ENCODE measurements at regions not wholly inside any gene's neighbourhood (a gene's known extent, or its start where the extent isn't known, plus 50 kb on each side); places are given as distances from the start of the nearest gene placed in this dataset.

DNA sequence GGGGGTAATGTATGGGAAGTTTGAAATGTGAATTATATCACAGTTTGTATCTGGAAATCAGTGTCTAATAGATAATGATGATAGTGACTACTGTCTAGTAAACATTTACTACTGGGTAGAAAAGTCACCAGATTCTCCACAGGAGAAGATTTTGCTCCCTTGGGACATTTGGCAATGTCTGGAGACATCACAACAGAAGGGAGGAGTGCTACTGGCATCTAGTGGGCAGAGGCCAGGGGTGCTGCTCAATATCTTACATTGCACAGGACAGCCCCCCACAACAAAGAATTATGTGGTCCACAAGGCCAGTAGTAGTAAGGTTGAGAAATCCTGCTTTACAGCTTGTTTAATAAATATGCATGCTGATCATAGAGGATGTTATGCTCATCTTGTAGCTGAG, 92.3 kb upstream of the PRPS1L1 start:
- Histone ChIP-seq H3K36me3 (ENCODE audit: insufficient read depth, low read length) (no peaks in the 10 kb centered on the region), H3K27me3 (ENCODE audit: control insufficient read depth, insufficient read depth, low read length) (no peaks in the 10 kb centered on the region), H3K9ac (ENCODE audit: low read depth, low read length) (no peak overlapping the region), H3K4me1 (ENCODE audit: control insufficient read depth, insufficient read depth, low read length) (peaks cover 5% of the 10 kb centered on the region), H3K9me3 (replicated peaks; ENCODE audit: low read length) (no peaks in the 10 kb centered on the region), H3K4me3 (ENCODE audit: low read length) (no peak overlapping the region), H3K4me2 (ENCODE audit: low read length) (no peak overlapping the region)

DNA sequence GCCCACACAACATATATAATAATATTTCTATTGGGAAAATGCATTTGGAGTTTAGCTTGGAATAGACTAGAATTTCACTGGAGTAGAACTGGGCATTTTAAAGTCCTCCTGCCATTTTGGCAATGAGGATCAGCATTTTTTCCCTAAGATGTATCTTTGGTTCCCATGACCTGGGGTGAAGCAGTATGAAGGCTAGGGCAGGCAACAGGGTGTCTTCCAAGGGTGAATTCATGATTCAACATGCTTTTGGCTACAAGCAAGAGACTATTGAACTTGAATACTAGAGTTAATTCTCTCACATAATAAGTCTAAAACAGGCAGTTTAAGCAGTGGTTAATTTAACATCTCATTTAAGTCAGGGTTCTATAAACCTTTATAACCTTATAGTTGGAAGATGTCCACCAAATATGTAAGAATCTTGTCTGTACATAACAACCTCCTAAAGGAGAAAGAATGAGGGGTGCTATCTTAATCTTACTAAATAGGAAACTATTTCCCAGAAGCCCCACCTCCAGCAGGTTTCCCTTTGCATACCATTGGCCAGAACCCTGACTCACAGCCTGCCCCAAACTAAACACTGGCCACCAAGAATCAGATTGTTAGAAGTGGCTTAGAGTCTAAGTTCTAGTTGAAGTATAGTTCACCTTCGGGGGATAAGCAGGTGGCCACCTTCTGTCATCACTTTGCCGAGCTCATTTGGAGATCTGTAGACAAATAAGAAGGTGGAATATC, 96.0 kb upstream of the PRPS1L1 start:
- H3K4me3 ChIP-seq (ENCODE audit: low read length) = no peak overlapping the region
- no peaks in the 10 kb centered on the region for H3K4me1 ChIP-seq (ENCODE audit: control insufficient read depth, insufficient read depth, low read length)
- H3K9me3 ChIP-seq (replicated peaks; ENCODE audit: low read length) = no peaks in the 10 kb centered on the region
- H3K27me3 ChIP-seq (ENCODE audit: control insufficient read depth, insufficient read depth, low read length) = no peaks in the 10 kb centered on the region
- no peak overlapping the region for H3K9ac ChIP-seq (ENCODE audit: low read depth, low read length)
- no peak overlapping the region for H3K4me2 ChIP-seq (ENCODE audit: low read length)
- no peaks in the 10 kb centered on the region for H3K36me3 ChIP-seq (ENCODE audit: insufficient read depth, low read length)

DNA sequence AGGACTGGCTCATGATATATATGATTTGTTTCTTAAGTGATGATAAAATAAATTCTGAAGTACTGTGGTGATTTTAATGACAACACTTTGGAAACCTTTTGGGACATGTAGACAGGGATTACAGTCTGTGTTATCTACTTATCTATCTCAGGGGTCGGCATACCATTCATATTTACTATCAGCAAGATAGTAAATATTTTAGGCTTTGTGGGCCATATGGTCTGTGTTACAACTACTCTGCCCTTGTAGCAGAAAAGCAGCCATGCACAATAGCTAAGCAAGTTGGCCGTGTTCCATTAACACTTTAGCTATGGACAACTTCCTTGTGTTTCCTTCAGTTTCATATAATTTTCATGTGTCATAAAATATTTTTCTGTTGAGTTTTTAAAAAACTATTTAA, 97.8 kb upstream of the PRPS1L1 start:
- Histone ChIP-seq H3K4me1 (ENCODE audit: control insufficient read depth, insufficient read depth, low read length) (no peaks in the 10 kb centered on the region), H3K36me3 (ENCODE audit: insufficient read depth, low read length) (no peaks in the 10 kb centered on the region), H3K4me3 (ENCODE audit: low read length) (no peak overlapping the region), H3K9ac (ENCODE audit: low read depth, low read length) (no peak overlapping the region), H3K9me3 (replicated peaks; ENCODE audit: low read length) (no peaks in the 10 kb centered on the region), H3K27me3 (ENCODE audit: control insufficient read depth, insufficient read depth, low read length) (no peaks in the 10 kb centered on the region), H3K4me2 (ENCODE audit: low read length) (no peak overlapping the region)

DNA sequence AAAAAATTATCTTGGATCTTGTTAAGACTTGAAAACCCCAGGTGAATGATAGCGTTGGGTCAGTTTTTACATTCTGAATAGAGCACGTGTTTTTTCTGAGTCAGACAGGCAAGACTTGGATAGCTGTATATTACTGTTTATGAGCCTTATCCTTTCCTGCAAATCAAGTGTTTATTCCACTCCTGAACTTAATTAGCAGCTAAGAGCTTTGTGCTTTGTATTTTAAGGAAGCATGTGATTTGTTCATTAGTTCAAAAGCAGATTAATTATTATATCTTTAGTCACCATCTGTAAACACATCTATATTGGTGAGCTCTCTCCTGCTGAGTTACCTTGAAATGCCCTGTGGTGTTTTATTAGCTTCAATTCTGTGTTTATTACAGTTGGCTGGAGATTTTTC, 98.6 kb upstream of the PRPS1L1 start:
- no peaks in the 10 kb centered on the region for H3K27me3 ChIP-seq (ENCODE audit: control insufficient read depth, insufficient read depth, low read length)
- no peaks in the 10 kb centered on the region for H3K4me1 ChIP-seq (ENCODE audit: control insufficient read depth, insufficient read depth, low read length)
- no peak overlapping the region for H3K9ac ChIP-seq (ENCODE audit: low read depth, low read length)
- no peaks in the 10 kb centered on the region for H3K9me3 ChIP-seq (replicated peaks; ENCODE audit: low read length)
- H3K36me3 ChIP-seq (ENCODE audit: insufficient read depth, low read length) = no peaks in the 10 kb centered on the region
- no peak overlapping the region for H3K4me2 ChIP-seq (ENCODE audit: low read length)
- H3K4me3 ChIP-seq (ENCODE audit: low read length) = no peak overlapping the region

DNA sequence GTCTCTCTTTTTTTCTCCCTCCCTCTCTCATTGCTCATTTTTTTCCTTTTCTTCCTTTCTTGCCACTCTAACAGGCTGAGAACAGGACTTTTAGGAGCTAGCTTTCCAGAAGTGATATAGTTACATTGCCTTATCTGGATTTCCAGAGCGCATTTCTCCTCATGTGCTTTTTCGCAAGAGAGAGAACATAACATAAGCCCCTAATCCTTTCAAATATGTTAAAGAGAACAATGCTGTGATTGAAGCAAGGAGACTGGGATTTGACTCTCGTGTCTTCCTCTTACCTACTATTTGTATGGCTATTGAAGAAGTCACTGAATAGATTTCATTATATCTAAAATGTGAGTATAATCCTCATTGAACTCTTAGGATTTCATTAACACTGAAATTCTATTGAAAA, 101.2 kb upstream of the PRPS1L1 start:
- Histone ChIP-seq H3K36me3 (ENCODE audit: insufficient read depth, low read length) (no peaks in the 10 kb centered on the region), H3K4me3 (ENCODE audit: low read length) (no peak overlapping the region), H3K4me1 (ENCODE audit: control insufficient read depth, insufficient read depth, low read length) (no peaks in the 10 kb centered on the region), H3K9me3 (replicated peaks; ENCODE audit: low read length) (no peaks in the 10 kb centered on the region), H3K27me3 (ENCODE audit: control insufficient read depth, insufficient read depth, low read length) (no peaks in the 10 kb centered on the region), H3K4me2 (ENCODE audit: low read length) (no peak overlapping the region), H3K9ac (ENCODE audit: low read depth, low read length) (no peak overlapping the region)

DNA sequence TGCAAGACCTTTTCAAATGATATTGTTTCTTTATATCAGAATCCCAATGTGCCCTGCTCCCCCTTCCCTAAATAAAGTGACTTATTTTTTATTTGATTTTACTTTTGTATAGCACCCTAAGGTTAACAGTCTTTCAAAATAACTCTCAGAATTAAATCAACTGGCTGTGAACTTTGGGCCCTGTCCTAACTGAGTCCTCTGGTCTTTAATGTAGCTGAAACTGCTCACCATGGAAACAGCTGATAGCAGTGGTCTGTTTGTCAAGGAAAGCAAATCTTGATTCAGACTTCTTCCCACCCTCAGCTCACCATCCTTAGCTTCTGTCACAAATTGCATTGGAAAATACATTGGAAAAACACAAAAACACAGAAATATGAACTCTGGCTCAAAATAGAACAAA, 105.2 kb upstream of the PRPS1L1 start:
- Histone ChIP-seq H3K27me3 (ENCODE audit: control insufficient read depth, insufficient read depth, low read length) (no peaks in the 10 kb centered on the region), H3K4me1 (ENCODE audit: control insufficient read depth, insufficient read depth, low read length) (no peaks in the 10 kb centered on the region), H3K9me3 (replicated peaks; ENCODE audit: low read length) (no peaks in the 10 kb centered on the region), H3K4me3 (ENCODE audit: low read length) (no peak overlapping the region), H3K4me2 (ENCODE audit: low read length) (no peak overlapping the region), H3K9ac (ENCODE audit: low read depth, low read length) (no peak overlapping the region), H3K36me3 (ENCODE audit: insufficient read depth, low read length) (no peaks in the 10 kb centered on the region)

DNA sequence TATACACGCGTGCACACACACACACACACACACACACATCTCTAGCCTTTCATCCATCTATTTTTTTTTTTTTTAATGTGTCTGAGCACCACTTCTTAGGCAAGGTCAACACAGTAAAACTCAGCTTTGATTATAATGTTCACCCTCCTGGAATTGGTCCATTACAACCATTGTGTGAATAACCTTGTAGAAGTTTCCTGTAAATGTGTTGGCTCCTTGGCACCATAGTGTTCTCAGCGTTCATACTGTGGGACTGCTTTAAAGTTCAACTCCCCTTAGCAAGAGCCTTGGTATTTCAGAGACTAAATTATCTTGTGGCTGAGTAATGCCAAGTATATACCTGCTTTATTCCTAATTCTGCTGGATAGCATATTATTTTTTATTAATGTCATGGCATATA, 106.3 kb upstream of the PRPS1L1 start:
- no peaks in the 10 kb centered on the region for H3K36me3 ChIP-seq (ENCODE audit: insufficient read depth, low read length)
- H3K9ac ChIP-seq (ENCODE audit: low read depth, low read length) = no peak overlapping the region
- no peaks in the 10 kb centered on the region for H3K9me3 ChIP-seq (replicated peaks; ENCODE audit: low read length)
- H3K4me1 ChIP-seq (ENCODE audit: control insufficient read depth, insufficient read depth, low read length) = no peaks in the 10 kb centered on the region
- no peak overlapping the region for H3K4me3 ChIP-seq (ENCODE audit: low read length)
- H3K27me3 ChIP-seq (ENCODE audit: control insufficient read depth, insufficient read depth, low read length) = no peaks in the 10 kb centered on the region
- H3K4me2 ChIP-seq (ENCODE audit: low read length) = no peak overlapping the region

DNA sequence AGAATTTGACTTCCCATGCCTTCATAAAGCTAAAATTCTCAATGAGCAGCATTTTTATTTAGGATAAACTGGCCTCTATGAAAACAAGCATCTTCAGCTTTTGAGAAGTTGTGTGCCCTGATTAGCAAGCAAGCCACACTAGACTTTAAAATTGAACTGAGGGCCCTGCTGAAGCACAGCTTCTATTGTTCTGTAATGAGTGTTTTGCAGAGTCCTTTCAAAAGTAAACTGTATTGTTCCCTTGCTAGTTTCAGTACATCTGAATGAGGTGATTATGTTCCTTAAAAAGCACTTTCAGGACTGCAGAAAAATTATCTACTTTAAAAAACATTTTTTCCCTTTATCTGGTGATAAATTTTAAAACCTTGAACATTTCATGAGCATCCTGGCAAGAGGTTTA, 113.3 kb upstream of the PRPS1L1 start:
- H3K9ac ChIP-seq (ENCODE audit: low read depth, low read length) = no peak overlapping the region
- no peak overlapping the region for H3K4me2 ChIP-seq (ENCODE audit: low read length)
- H3K27me3 ChIP-seq (ENCODE audit: control insufficient read depth, insufficient read depth, low read length) = peaks cover 8% of the 10 kb centered on the region
- H3K4me1 ChIP-seq (ENCODE audit: control insufficient read depth, insufficient read depth, low read length) = no peaks in the 10 kb centered on the region
- no peaks in the 10 kb centered on the region for H3K36me3 ChIP-seq (ENCODE audit: insufficient read depth, low read length)
- H3K4me3 ChIP-seq (ENCODE audit: low read length) = no peak overlapping the region
- no peaks in the 10 kb centered on the region for H3K9me3 ChIP-seq (replicated peaks; ENCODE audit: low read length)

DNA sequence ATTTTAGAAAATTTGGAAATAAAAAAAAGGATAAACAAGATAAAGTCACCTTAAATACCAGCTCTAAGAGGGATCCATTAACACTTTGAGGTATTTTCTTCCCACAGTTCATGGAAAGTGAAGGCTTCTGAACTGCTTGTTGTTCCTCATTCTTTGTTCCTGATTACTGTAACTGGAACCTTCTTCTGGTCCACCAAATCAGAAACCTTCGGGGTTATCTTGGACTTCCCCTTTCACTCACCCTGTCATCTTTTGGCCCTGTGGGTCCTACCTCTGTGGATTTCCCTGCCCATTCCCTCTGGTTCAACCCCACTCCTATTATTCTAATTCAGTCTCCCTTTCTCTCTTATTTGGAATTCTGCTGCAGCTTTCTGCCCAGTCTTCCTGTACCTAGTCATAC, 116.5 kb upstream of the PRPS1L1 start:
- no peak overlapping the region for H3K4me3 ChIP-seq (ENCODE audit: low read length)
- no peak overlapping the region for H3K4me2 ChIP-seq (ENCODE audit: low read length)
- no peaks in the 10 kb centered on the region for H3K4me1 ChIP-seq (ENCODE audit: control insufficient read depth, insufficient read depth, low read length)
- H3K9ac ChIP-seq (ENCODE audit: low read depth, low read length) = no peak overlapping the region
- H3K9me3 ChIP-seq (replicated peaks; ENCODE audit: low read length) = no peaks in the 10 kb centered on the region
- no peaks in the 10 kb centered on the region for H3K36me3 ChIP-seq (ENCODE audit: insufficient read depth, low read length)
- H3K27me3 ChIP-seq (ENCODE audit: control insufficient read depth, insufficient read depth, low read length) = peaks cover 18% of the 10 kb centered on the region

DNA sequence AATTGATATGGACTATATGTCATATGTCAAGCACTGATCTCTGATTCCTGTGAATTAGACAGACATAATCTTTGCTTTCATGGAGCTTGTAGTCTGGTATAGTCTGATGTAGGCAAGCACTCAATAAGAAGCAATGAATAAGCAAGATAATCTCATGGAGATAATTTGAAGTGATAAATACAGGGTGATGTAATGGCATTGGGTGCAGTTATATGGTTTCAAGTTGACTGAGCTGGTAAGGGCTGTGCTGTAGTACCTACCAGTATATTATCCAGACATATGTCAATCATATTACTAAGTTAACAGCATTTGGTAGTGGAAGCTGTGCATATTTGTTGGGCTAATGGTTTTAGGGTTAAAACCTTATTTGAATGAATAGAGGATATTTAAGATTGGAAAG, 117.5 kb upstream of the PRPS1L1 start:
- Histone ChIP-seq H3K4me3 (ENCODE audit: low read length) (no peak overlapping the region), H3K4me1 (ENCODE audit: control insufficient read depth, insufficient read depth, low read length) (no peaks in the 10 kb centered on the region), H3K36me3 (ENCODE audit: insufficient read depth, low read length) (no peaks in the 10 kb centered on the region), H3K27me3 (ENCODE audit: control insufficient read depth, insufficient read depth, low read length) (peaks cover 13% of the 10 kb centered on the region), H3K9ac (ENCODE audit: low read depth, low read length) (no peak overlapping the region), H3K9me3 (replicated peaks; ENCODE audit: low read length) (no peaks in the 10 kb centered on the region), H3K4me2 (ENCODE audit: low read length) (no peak overlapping the region)

DNA sequence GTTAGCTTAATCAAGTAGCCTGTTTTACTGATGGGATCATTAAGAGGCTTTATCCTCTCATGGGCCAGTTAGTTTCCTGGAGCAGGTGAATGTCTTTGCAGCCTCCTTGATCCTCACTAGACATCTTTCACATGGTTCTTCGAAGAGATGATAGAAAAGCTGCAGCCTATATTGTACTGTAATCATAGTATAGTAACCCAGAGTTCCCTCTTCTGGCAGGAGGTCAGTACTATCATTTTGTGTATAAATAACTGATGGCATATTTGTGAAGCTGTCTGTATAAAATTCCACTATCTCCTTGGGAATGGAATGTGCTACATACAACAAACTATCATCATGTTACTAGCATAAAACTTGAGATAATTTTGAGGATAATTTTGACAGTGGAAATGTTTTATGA, 123.8 kb upstream of the PRPS1L1 start:
- H3K9me3 ChIP-seq (replicated peaks; ENCODE audit: low read length) = no peaks in the 10 kb centered on the region
- no peaks in the 10 kb centered on the region for H3K4me1 ChIP-seq (ENCODE audit: control insufficient read depth, insufficient read depth, low read length)
- no peak overlapping the region for H3K4me3 ChIP-seq (ENCODE audit: low read length)
- no peak overlapping the region for H3K4me2 ChIP-seq (ENCODE audit: low read length)
- H3K9ac ChIP-seq (ENCODE audit: low read depth, low read length) = no peak overlapping the region
- H3K27me3 ChIP-seq (ENCODE audit: control insufficient read depth, insufficient read depth, low read length) = peaks cover 7% of the 10 kb centered on the region
- no peaks in the 10 kb centered on the region for H3K36me3 ChIP-seq (ENCODE audit: insufficient read depth, low read length)

DNA sequence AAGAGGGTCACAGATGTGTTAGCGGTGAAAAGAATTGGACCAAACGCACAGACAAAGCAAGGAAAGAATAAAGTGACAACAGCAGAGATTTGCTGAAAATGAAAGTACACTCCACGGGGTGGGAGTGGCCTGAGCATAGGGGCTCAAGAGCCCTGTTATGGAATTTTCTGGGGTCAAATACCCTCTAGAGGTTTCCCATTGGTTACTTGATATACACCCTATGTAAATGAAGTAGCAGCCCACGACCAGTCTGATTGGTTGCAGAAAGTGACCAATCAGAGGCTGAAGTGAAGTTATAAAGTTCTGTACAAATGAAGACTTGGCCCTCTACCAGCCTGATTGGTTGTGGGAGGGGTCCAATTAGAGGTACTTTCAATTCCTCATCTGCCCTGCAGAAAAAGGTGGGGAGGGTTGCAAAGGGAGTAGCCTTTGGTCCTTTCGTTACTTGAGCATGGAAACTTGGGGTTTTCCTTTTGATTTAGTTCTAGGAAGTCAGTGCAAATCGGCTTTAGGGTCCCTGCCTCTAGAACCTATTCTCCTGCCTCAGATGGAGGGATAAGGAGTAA, 125.6 kb upstream of the PRPS1L1 start:
- Histone ChIP-seq H3K9me3 (replicated peaks; ENCODE audit: low read length) (no peaks in the 10 kb centered on the region), H3K4me1 (ENCODE audit: control insufficient read depth, insufficient read depth, low read length) (no peaks in the 10 kb centered on the region), H3K36me3 (ENCODE audit: insufficient read depth, low read length) (no peaks in the 10 kb centered on the region), H3K4me3 (ENCODE audit: low read length) (no peak overlapping the region), H3K9ac (ENCODE audit: low read depth, low read length) (no peak overlapping the region), H3K27me3 (ENCODE audit: control insufficient read depth, insufficient read depth, low read length) (peaks cover 9% of the 10 kb centered on the region), H3K4me2 (ENCODE audit: low read length) (no peak overlapping the region)
